ENCODE measurements at regions not wholly inside any gene's neighbourhood (a gene's known extent, or its start where the extent isn't known, plus 50 kb on each side); places are given as distances from the start of the nearest gene placed in this dataset.

- Histone ChIP-seq H3K27me3 (ENCODE audit: control insufficient read depth in 2 of 2, insufficient read depth in 2 of 2, low read length in 2 of 2) (no peaks in the 10 kb centered on the region), H3K36me3 (ENCODE audit: control insufficient read depth in 2 of 2, insufficient read depth in 2 of 2, low read length in 2 of 2) (no peaks in the 10 kb centered on the region), H3K9me3 (ENCODE audit: control insufficient read depth in 2 of 2, low read length in 2 of 2) (no peaks in the 10 kb centered on the region), H3K9ac (ENCODE audit: low read depth in 1 of 2, low read length in 2 of 2) (no peak overlapping the region), H3K4me3 (ENCODE audit: low read length in 2 of 2) (no peak overlapping the region), H3K27ac (ENCODE audit: low read depth in 2 of 2, low read length in 2 of 2) (no peak overlapping the region), H3K4me1 (ENCODE audit: control insufficient read depth in 2 of 2, insufficient read depth in 2 of 2, low read length in 2 of 2) (no peaks in the 10 kb centered on the region)
Observed at GRCh38 chr7:89780291-89780690, 374.0 kb upstream of the STEAP1 start.

GRCh38 chr7:89796481-89796880 is 357.8 kb upstream of the STEAP1 start:
- H3K4me3 ChIP-seq (ENCODE audit: low read length in 2 of 2), result no peak overlapping the region

GRCh38 chr7:89797965-89798598 is 356.2 kb upstream of the STEAP1 start:
- no peak overlapping the region for H3K27ac ChIP-seq (ENCODE audit: low read depth in 2 of 2, low read length in 2 of 2)
- H3K27me3 ChIP-seq (ENCODE audit: control insufficient read depth in 2 of 2, insufficient read depth in 2 of 2, low read length in 2 of 2), result no peaks in the 10 kb centered on the region
- H3K36me3 ChIP-seq (ENCODE audit: control insufficient read depth in 2 of 2, insufficient read depth in 2 of 2, low read length in 2 of 2), result no peaks in the 10 kb centered on the region
- no peaks in the 10 kb centered on the region for H3K4me1 ChIP-seq (ENCODE audit: control insufficient read depth in 2 of 2, insufficient read depth in 2 of 2, low read length in 2 of 2)
- H3K9me3 ChIP-seq (ENCODE audit: control insufficient read depth in 2 of 2, low read length in 2 of 2), result peaks cover 0 to 2% of the 10 kb centered on the region in 2 donors
- H3K4me3 ChIP-seq (ENCODE audit: low read length in 2 of 2), result no peak overlapping the region
- H3K9ac ChIP-seq (ENCODE audit: low read depth in 1 of 2, low read length in 2 of 2), result no peak overlapping the region

More at GRCh38 chr7:89796481-89796880, 357.8 kb upstream of the STEAP1 start:
- H3K36me3 ChIP-seq (ENCODE audit: control insufficient read depth in 2 of 2, insufficient read depth in 2 of 2, low read length in 2 of 2), result no peaks in the 10 kb centered on the region
- no peak overlapping the region for H3K9ac ChIP-seq (ENCODE audit: low read depth in 1 of 2, low read length in 2 of 2)
- peaks cover 0 to 2% of the 10 kb centered on the region in 2 donors for H3K9me3 ChIP-seq (ENCODE audit: control insufficient read depth in 2 of 2, low read length in 2 of 2)
- H3K27me3 ChIP-seq (ENCODE audit: control insufficient read depth in 2 of 2, insufficient read depth in 2 of 2, low read length in 2 of 2), result no peaks in the 10 kb centered on the region
- H3K27ac ChIP-seq (ENCODE audit: low read depth in 2 of 2, low read length in 2 of 2), result no peak overlapping the region
- H3K4me1 ChIP-seq (ENCODE audit: control insufficient read depth in 2 of 2, insufficient read depth in 2 of 2, low read length in 2 of 2), result no peaks in the 10 kb centered on the region

GRCh38 chr7:89798599-89798996 is 355.7 kb upstream of the STEAP1 start:
- no peaks in the 10 kb centered on the region for H3K36me3 ChIP-seq (ENCODE audit: control insufficient read depth in 2 of 2, insufficient read depth in 2 of 2, low read length in 2 of 2)
- H3K27me3 ChIP-seq (ENCODE audit: control insufficient read depth in 2 of 2, insufficient read depth in 2 of 2, low read length in 2 of 2), result no peaks in the 10 kb centered on the region
- H3K27ac ChIP-seq (ENCODE audit: low read depth in 2 of 2, low read length in 2 of 2), result no peak overlapping the region
- no peaks in the 10 kb centered on the region for H3K4me1 ChIP-seq (ENCODE audit: control insufficient read depth in 2 of 2, insufficient read depth in 2 of 2, low read length in 2 of 2)
- peaks cover 0 to 2% of the 10 kb centered on the region in 2 donors for H3K9me3 ChIP-seq (ENCODE audit: control insufficient read depth in 2 of 2, low read length in 2 of 2)
- no peak overlapping the region for H3K9ac ChIP-seq (ENCODE audit: low read depth in 1 of 2, low read length in 2 of 2)
- no peak overlapping the region for H3K4me3 ChIP-seq (ENCODE audit: low read length in 2 of 2)

- Histone ChIP-seq H3K9ac (ENCODE audit: low read depth in 1 of 2, low read length in 2 of 2) (no peak overlapping the region), H3K9me3 (ENCODE audit: control insufficient read depth in 2 of 2, low read length in 2 of 2) (peaks cover 0 to 2% of the 10 kb centered on the region in 2 donors), H3K36me3 (ENCODE audit: control insufficient read depth in 2 of 2, insufficient read depth in 2 of 2, low read length in 2 of 2) (no peaks in the 10 kb centered on the region), H3K27me3 (ENCODE audit: control insufficient read depth in 2 of 2, insufficient read depth in 2 of 2, low read length in 2 of 2) (no peaks in the 10 kb centered on the region), H3K27ac (ENCODE audit: low read depth in 2 of 2, low read length in 2 of 2) (no peak overlapping the region), H3K4me3 (ENCODE audit: low read length in 2 of 2) (no peak overlapping the region), H3K4me1 (ENCODE audit: control insufficient read depth in 2 of 2, insufficient read depth in 2 of 2, low read length in 2 of 2) (no peaks in the 10 kb centered on the region)
Observed at GRCh38 chr7:89800761-89801160, 353.5 kb upstream of the STEAP1 start.

GRCh38 chr7:89809291-89809690 is 345.0 kb upstream of the STEAP1 start:
- H3K9ac ChIP-seq (ENCODE audit: low read depth in 1 of 2, low read length in 2 of 2), result no peak overlapping the region
- H3K9me3 ChIP-seq (ENCODE audit: control insufficient read depth in 2 of 2, low read length in 2 of 2), result no peaks in the 10 kb centered on the region
- H3K27me3 ChIP-seq (ENCODE audit: control insufficient read depth in 2 of 2, insufficient read depth in 2 of 2, low read length in 2 of 2), result no peaks in the 10 kb centered on the region
- no peak overlapping the region for H3K4me3 ChIP-seq (ENCODE audit: low read length in 2 of 2)
- H3K36me3 ChIP-seq (ENCODE audit: control insufficient read depth in 2 of 2, insufficient read depth in 2 of 2, low read length in 2 of 2), result no peaks in the 10 kb centered on the region
- H3K27ac ChIP-seq (ENCODE audit: low read depth in 2 of 2, low read length in 2 of 2), result no peak overlapping the region
- no peaks in the 10 kb centered on the region for H3K4me1 ChIP-seq (ENCODE audit: control insufficient read depth in 2 of 2, insufficient read depth in 2 of 2, low read length in 2 of 2)

- Histone ChIP-seq H3K27me3 (ENCODE audit: control insufficient read depth in 2 of 2, insufficient read depth in 2 of 2, low read length in 2 of 2) (no peaks in the 10 kb centered on the region), H3K9me3 (ENCODE audit: control insufficient read depth in 2 of 2, low read length in 2 of 2) (no peaks in the 10 kb centered on the region), H3K4me3 (ENCODE audit: low read length in 2 of 2) (no peak overlapping the region), H3K9ac (ENCODE audit: low read depth in 1 of 2, low read length in 2 of 2) (no peak overlapping the region), H3K36me3 (ENCODE audit: control insufficient read depth in 2 of 2, insufficient read depth in 2 of 2, low read length in 2 of 2) (no peaks in the 10 kb centered on the region), H3K4me1 (ENCODE audit: control insufficient read depth in 2 of 2, insufficient read depth in 2 of 2, low read length in 2 of 2) (no peaks in the 10 kb centered on the region), H3K27ac (ENCODE audit: low read depth in 2 of 2, low read length in 2 of 2) (no peak overlapping the region)
Observed at GRCh38 chr7:89813081-89813480, 341.2 kb upstream of the STEAP1 start.

- no peak overlapping the region for H3K4me3 ChIP-seq (ENCODE audit: low read length in 2 of 2)
- H3K9ac ChIP-seq (ENCODE audit: low read depth in 1 of 2, low read length in 2 of 2), result no peak overlapping the region
- H3K36me3 ChIP-seq (ENCODE audit: control insufficient read depth in 2 of 2, insufficient read depth in 2 of 2, low read length in 2 of 2), result no peaks in the 10 kb centered on the region
- no peaks in the 10 kb centered on the region for H3K27me3 ChIP-seq (ENCODE audit: control insufficient read depth in 2 of 2, insufficient read depth in 2 of 2, low read length in 2 of 2)
- no peak overlapping the region for H3K27ac ChIP-seq (ENCODE audit: low read depth in 2 of 2, low read length in 2 of 2)
- no peaks in the 10 kb centered on the region for H3K4me1 ChIP-seq (ENCODE audit: control insufficient read depth in 2 of 2, insufficient read depth in 2 of 2, low read length in 2 of 2)
- no peaks in the 10 kb centered on the region for H3K9me3 ChIP-seq (ENCODE audit: control insufficient read depth in 2 of 2, low read length in 2 of 2)
Observed at GRCh38 chr7:89826121-89826520, 328.1 kb upstream of the STEAP1 start.

- no peak overlapping the region for H3K9ac ChIP-seq (ENCODE audit: low read depth in 1 of 2, low read length in 2 of 2)
- no peaks in the 10 kb centered on the region for H3K4me1 ChIP-seq (ENCODE audit: control insufficient read depth in 2 of 2, insufficient read depth in 2 of 2, low read length in 2 of 2)
- H3K9me3 ChIP-seq (ENCODE audit: control insufficient read depth in 2 of 2, low read length in 2 of 2), result no peaks in the 10 kb centered on the region
Observed at GRCh38 chr7:89826557-89826956, 327.7 kb upstream of the STEAP1 start.

GRCh38 chr7:89837515-89837914 is 316.8 kb upstream of the STEAP1 start:
- Histone ChIP-seq H3K4me1 (ENCODE audit: control insufficient read depth in 2 of 2, insufficient read depth in 2 of 2, low read length in 2 of 2) (no peaks in the 10 kb centered on the region), H3K27me3 (ENCODE audit: control insufficient read depth in 2 of 2, insufficient read depth in 2 of 2, low read length in 2 of 2) (no peaks in the 10 kb centered on the region), H3K36me3 (ENCODE audit: control insufficient read depth in 2 of 2, insufficient read depth in 2 of 2, low read length in 2 of 2) (no peaks in the 10 kb centered on the region), H3K27ac (ENCODE audit: low read depth in 2 of 2, low read length in 2 of 2) (no peak overlapping the region), H3K9ac (ENCODE audit: low read depth in 1 of 2, low read length in 2 of 2) (no peak overlapping the region), H3K4me3 (ENCODE audit: low read length in 2 of 2) (no peak overlapping the region), H3K9me3 (ENCODE audit: control insufficient read depth in 2 of 2, low read length in 2 of 2) (no peaks in the 10 kb centered on the region)

More at GRCh38 chr7:89826557-89826956, 327.7 kb upstream of the STEAP1 start:
- H3K27ac ChIP-seq (ENCODE audit: low read depth in 2 of 2, low read length in 2 of 2), result no peak overlapping the region
- H3K4me3 ChIP-seq (ENCODE audit: low read length in 2 of 2), result no peak overlapping the region
- no peaks in the 10 kb centered on the region for H3K36me3 ChIP-seq (ENCODE audit: control insufficient read depth in 2 of 2, insufficient read depth in 2 of 2, low read length in 2 of 2)
- no peaks in the 10 kb centered on the region for H3K27me3 ChIP-seq (ENCODE audit: control insufficient read depth in 2 of 2, insufficient read depth in 2 of 2, low read length in 2 of 2)

Data from mucosa of rectum (tissue), 2 donors.